Uterus (tissue), 2 donors: ENCODE measurements at regions not wholly inside any gene's neighbourhood (a gene's known extent, or its start where the extent isn't known, plus 50 kb on each side); places are given as distances from the start of the nearest gene placed in this dataset.

Experiments
- CTCF ChIP-seq, 4 experiments: fragments of 200-600 bp in 2 of 4; fragments of 450-650 bp in 2 of 4; sonication (generic) in 2 of 4; IDR thresholded peaks; one replicate each; pipeline ENCODE4 v1.5.1; 2016 to 2019; ENCODE audit warnings: antibody characterized with exemption in 4 of 4, mild to moderate bottlenecking in 2 of 4, moderate library complexity in 1 of 4
- POLR2A ChIP-seq, 2 donors: fragments of 450-650 bp; IDR thresholded peaks; one replicate each; pipeline ENCODE4 v1.6.1; 2016; ENCODE audit warnings: antibody characterized with exemption in 2 of 2, mild to moderate bottlenecking in 1 of 2, moderate library complexity in 1 of 2

GRCh38 chr14:87082917-87083316 is 910.1 kb downstream of the GALC start:
- TF ChIP-seq CTCF (IDR thresholded peaks at IDR 0.05) (no peak), POLR2A (IDR thresholded peaks at IDR 0.05) (no peak)
